Activated CD8-positive, alpha-beta memory T cell treated with anti-CD3 and anti-CD28 coated beads, Interleukin-2, amount 10 ng/mL, durations not matched to agents 7 days and 5 days (primary cell): ENCODE measurements at regions not wholly inside any gene's neighbourhood (a gene's known extent, or its start where the extent isn't known, plus 50 kb on each side); places are given as distances from the start of the nearest gene placed in this dataset.
"Not testable (repeated sequence)": the region's sequence is repeated elsewhere in the genome, so short reads cannot be mapped to it uniquely, and the experiment has no call there.

Experiments used
- ATAC-seq: fragments of 150-1000 bp; cut with Tn5 transposase; one replicate; pipeline ENCODE4 v1.10.0; 2021; ENCODE audit warnings: moderate library complexity
- CTCF ChIA-PET: fragments of 350-600 bp; sonication (Branson Sonifier 250); formaldehyde crosslinking; loops from one replicate; lab custom pipeline; 2021; ENCODE audit warnings: antibody characterized with exemption; lab: Charles Lee
- DNase-seq: peaks from one replicate; pipeline ENCODE4 v3.0.0-alpha.2; 2020
- H3K27ac Mint-ChIP-seq: one replicate; pipeline ENCODE4 v1.8.0; 2021; ENCODE audit warnings: mild to moderate bottlenecking, mixed read lengths
- H3K27me3 Mint-ChIP-seq: one replicate; pipeline ENCODE4 v1.8.0; 2021; ENCODE audit warnings: mixed read lengths
- H3K36me3 Mint-ChIP-seq: one replicate; pipeline ENCODE4 v1.8.0; 2021; ENCODE audit warnings: mild to moderate bottlenecking, mixed read lengths
- H3K4me1 Mint-ChIP-seq: one replicate; pipeline ENCODE4 v1.8.0; 2021; ENCODE audit warnings: mixed read lengths
- H3K4me3 Mint-ChIP-seq: one replicate; pipeline ENCODE4 v1.8.0; 2021; ENCODE audit warnings: mild to moderate bottlenecking, moderate library complexity, mixed read lengths
- H3K9me3 Mint-ChIP-seq: one replicate; pipeline ENCODE4 v1.8.0; 2022; ENCODE audit warnings: low read depth, mixed read lengths

- H3K9me3 Mint-ChIP-seq, H3K27ac Mint-ChIP-seq, CTCF ChIA-PET, H3K36me3 Mint-ChIP-seq, H3K4me1 Mint-ChIP-seq, H3K27me3 Mint-ChIP-seq, DNase-seq, H3K4me3 Mint-ChIP-seq, ATAC-seq: not testable (repeated sequence)
Measured at GRCh38 chr17:20633268-20634059, 53.9 kb downstream of the CDRT15L2 start.

GRCh38 chr17:20640147-20640546 is 60.6 kb downstream of the CDRT15L2 start:
- H3K4me1 Mint-ChIP-seq, H3K4me3 Mint-ChIP-seq, DNase-seq, H3K9me3 Mint-ChIP-seq, CTCF ChIA-PET, H3K36me3 Mint-ChIP-seq, ATAC-seq, H3K27ac Mint-ChIP-seq, H3K27me3 Mint-ChIP-seq: not testable (repeated sequence)

GRCh38 chr17:20646661-20647272 is 67.2 kb downstream of the CDRT15L2 start:
- Mint-ChIP-seq H3K4me1 (peaks cover 16% of the 10 kb centered on the region), H3K27me3 (peaks cover 17% of the 10 kb centered on the region)
- H3K9me3 Mint-ChIP-seq, H3K36me3 Mint-ChIP-seq, H3K4me3 Mint-ChIP-seq, CTCF ChIA-PET, H3K27ac Mint-ChIP-seq, ATAC-seq, DNase-seq: not testable (repeated sequence)

GRCh38 chr17:20649097-20649767 is 69.7 kb downstream of the CDRT15L2 start:
- ATAC-seq = peak; percentile 58
- Mint-ChIP-seq H3K27me3 (peaks cover 10% of the 10 kb centered on the region), H3K27ac (peak overlapping the region; percentile 37), H3K4me1 (peaks cover 17% of the 10 kb centered on the region)
- H3K4me3 Mint-ChIP-seq, H3K9me3 Mint-ChIP-seq, H3K36me3 Mint-ChIP-seq, CTCF ChIA-PET, DNase-seq: not testable (repeated sequence)

- H3K9me3 Mint-ChIP-seq, H3K4me3 Mint-ChIP-seq, CTCF ChIA-PET, H3K27ac Mint-ChIP-seq, H3K36me3 Mint-ChIP-seq: not testable (repeated sequence)
- ATAC-seq (peak; percentile 50), DNase-seq (peak; percentile 49)
- H3K4me1 Mint-ChIP-seq = peaks cover 17% of the 10 kb centered on the region
- peaks cover 12% of the 10 kb centered on the region for H3K27me3 Mint-ChIP-seq
Measured at GRCh38 chr17:20651022-20651421, 71.5 kb downstream of the CDRT15L2 start.

GRCh38 chr17:20651736-20652135 is 72.2 kb downstream of the CDRT15L2 start:
- peak overlapping the region; percentile 35 for H3K27ac Mint-ChIP-seq

GRCh38 chr17:20653391-20653790 is 73.9 kb downstream of the CDRT15L2 start:
- CTCF ChIA-PET, DNase-seq, ATAC-seq, H3K36me3 Mint-ChIP-seq, H3K27me3 Mint-ChIP-seq, H3K4me3 Mint-ChIP-seq, H3K27ac Mint-ChIP-seq, H3K9me3 Mint-ChIP-seq: not testable (repeated sequence)
- H3K4me1 Mint-ChIP-seq = peaks cover 17% of the 10 kb centered on the region

More at GRCh38 chr17:20651736-20652135, 72.2 kb downstream of the CDRT15L2 start:
- peak; percentile 25 for ATAC-seq
- H3K36me3 Mint-ChIP-seq, H3K9me3 Mint-ChIP-seq, CTCF ChIA-PET, H3K4me3 Mint-ChIP-seq, DNase-seq: not testable (repeated sequence)
- Mint-ChIP-seq H3K27me3 (peaks cover 14% of the 10 kb centered on the region), H3K4me1 (peaks cover 17% of the 10 kb centered on the region)

GRCh38 chr17:20654114-20654513 is 74.6 kb downstream of the CDRT15L2 start:
- CTCF ChIA-PET, H3K9me3 Mint-ChIP-seq, ATAC-seq, H3K36me3 Mint-ChIP-seq, H3K27me3 Mint-ChIP-seq, DNase-seq, H3K4me3 Mint-ChIP-seq, H3K27ac Mint-ChIP-seq: not testable (repeated sequence)
- peaks cover 15% of the 10 kb centered on the region for H3K4me1 Mint-ChIP-seq

- CTCF ChIA-PET, H3K9me3 Mint-ChIP-seq, H3K27me3 Mint-ChIP-seq, H3K36me3 Mint-ChIP-seq, DNase-seq, H3K27ac Mint-ChIP-seq, ATAC-seq, H3K4me3 Mint-ChIP-seq: not testable (repeated sequence)
- H3K4me1 Mint-ChIP-seq = peaks cover 11% of the 10 kb centered on the region
Measured at GRCh38 chr17:20654575-20654974, 75.1 kb downstream of the CDRT15L2 start.

- H3K27me3 Mint-ChIP-seq, H3K27ac Mint-ChIP-seq, H3K9me3 Mint-ChIP-seq, H3K36me3 Mint-ChIP-seq, H3K4me3 Mint-ChIP-seq, H3K4me1 Mint-ChIP-seq, ATAC-seq, DNase-seq, CTCF ChIA-PET: not testable (repeated sequence)
Measured at GRCh38 chr17:20665103-20665955, 85.8 kb downstream of the CDRT15L2 start.

- ATAC-seq (peak; percentile 80), DNase-seq (peak; percentile 41)
- H3K9me3 Mint-ChIP-seq, H3K4me3 Mint-ChIP-seq, H3K27me3 Mint-ChIP-seq, H3K36me3 Mint-ChIP-seq, CTCF ChIA-PET, H3K27ac Mint-ChIP-seq, H3K4me1 Mint-ChIP-seq: not testable (repeated sequence)
Measured at GRCh38 chr17:20666689-20667088, 87.2 kb downstream of the CDRT15L2 start.

- H3K4me3 Mint-ChIP-seq, CTCF ChIA-PET, H3K27me3 Mint-ChIP-seq, H3K9me3 Mint-ChIP-seq, H3K27ac Mint-ChIP-seq, DNase-seq, H3K36me3 Mint-ChIP-seq, ATAC-seq, H3K4me1 Mint-ChIP-seq: not testable (repeated sequence)
Measured at GRCh38 chr17:20667712-20668111, 88.2 kb downstream of the CDRT15L2 start.

GRCh38 chr17:20668316-20668715 is 88.8 kb downstream of the CDRT15L2 start:
- H3K27ac Mint-ChIP-seq, H3K36me3 Mint-ChIP-seq: not testable (repeated sequence)

More at GRCh38 chr17:20668316-20668715, 88.8 kb downstream of the CDRT15L2 start:
- H3K9me3 Mint-ChIP-seq, H3K4me3 Mint-ChIP-seq, H3K4me1 Mint-ChIP-seq, CTCF ChIA-PET, H3K27me3 Mint-ChIP-seq, DNase-seq, ATAC-seq: not testable (repeated sequence)
